PC-9 (cell line): ENCODE measurements at regions not wholly inside any gene's neighbourhood (a gene's known extent, or its start where the extent isn't known, plus 50 kb on each side); places are given as distances from the start of the nearest gene placed in this dataset.

ENCODE experiments used
- BruUV-seq: library from RNA; stranded (reverse); fragments of 400-500 nt; replicated peaks from 2 replicates; lab custom pipeline; 2021; lab: Mats Ljungman, UMichigan
- CTCF ChIA-PET: fragments of 300-600 bp; sonication (Branson Sonifier 250); formaldehyde crosslinking; loops from one replicate; lab custom pipeline; 2022; ENCODE audit warnings: antibody characterized with exemption; lab: Charles Lee
- POLR2A ChIA-PET: fragments of 300-600 bp; sonication (Branson Sonifier 250); formaldehyde crosslinking; loops from one replicate; lab custom pipeline; 2022; ENCODE audit warnings: antibody characterized with exemption; ENCODE audit not compliant: unreplicated experiment; lab: Charles Lee
- DNase-seq, 2 experiments: peaks; one replicate each; pipeline versions ENCODE4 v3.0.0 to v3.0.0-alpha.2; 2015 to 2022; ENCODE audit warnings: mixed read lengths in 1 of 2
- H2AFZ ChIP-seq: fragments of 200-600 bp; sonication (generic); 2 replicates; pipeline ENCODE4 v1.8.1; 2017; ENCODE audit warnings: antibody characterized with exemption
- H3F3A ChIP-seq: fragments of 200-600 bp; sonication (generic); 2 replicates; pipeline ENCODE4 v1.8.1; 2017; ENCODE audit warnings: antibody characterized with exemption, mild to moderate bottlenecking, low read depth; ENCODE audit not compliant: insufficient read depth
- H3K27ac ChIP-seq: fragments of 200-600 bp; sonication (generic); 2 replicates; pipeline ENCODE4 v1.6.1; 2016; ENCODE audit warnings: mixed run types
- H3K27me3 ChIP-seq: fragments of 200-600 bp; sonication (generic); 2 replicates; pipeline ENCODE4 v1.6.1; 2016; ENCODE audit warnings: low read depth, mixed run types; ENCODE audit not compliant: insufficient read depth
- H3K36me3 ChIP-seq: fragments of 200-600 bp; sonication (generic); 2 replicates; pipeline ENCODE4 v1.6.1; 2016; ENCODE audit warnings: low read depth, mixed run types
- H3K4me1 ChIP-seq: fragments of 200-600 bp; sonication (generic); replicated peaks from 2 replicates; pipeline ENCODE4 v1.6.1; 2016; ENCODE audit warnings: mixed run types; ENCODE audit not compliant: insufficient read depth
- H3K4me2 ChIP-seq: fragments of 200-600 bp; sonication (generic); 2 replicates; pipeline ENCODE4 v1.6.1; 2017; ENCODE audit warnings: mixed run types
- H3K4me3 ChIP-seq: fragments of 200-600 bp; sonication (generic); 2 replicates; pipeline ENCODE4 v1.6.1; 2016; ENCODE audit warnings: mixed run types
- H3K79me2 ChIP-seq: fragments of 200-600 bp; sonication (generic); 2 replicates; pipeline ENCODE4 v1.6.1; 2017; ENCODE audit warnings: low read depth, mixed run types
- H3K9me2 ChIP-seq: fragments of 200-600 bp; sonication (generic); 2 replicates; pipeline ENCODE4 v1.8.1; 2017; ENCODE audit warnings: mild to moderate bottlenecking; ENCODE audit not compliant: insufficient read depth
- H3K9me3 ChIP-seq: fragments of 200-600 bp; sonication (generic); 2 replicates; pipeline ENCODE4 v1.8.1; 2016; ENCODE audit warnings: low read depth; ENCODE audit not compliant: insufficient read depth
- H4K20me1 ChIP-seq: fragments of 200-600 bp; sonication (generic); 2 replicates; pipeline ENCODE4 v1.8.1; 2017; ENCODE audit not compliant: insufficient read depth
- CTCF ChIP-seq: fragments of 200-600 bp; sonication (generic); conservative IDR thresholded peaks from 2 replicates; pipeline ENCODE4 v1.6.1; 2017; ENCODE audit warnings: mixed run types, antibody characterized with exemption, mild to moderate bottlenecking, moderate library complexity
- EZH2 ChIP-seq: fragments of 200-600 bp; sonication (generic); IDR thresholded peaks from 2 replicates; pipeline ENCODE4 v1.8.0; 2017; ENCODE audit warnings: antibody characterized with exemption, low read depth
- intact Hi-C: fragments of 100-400 bp; cut with micrococcal nuclease; formaldehyde crosslinking; loops from one replicate; pipeline ENCODE4 v1.10.0; 2022; ENCODE audit not compliant: unreplicated experiment

GRCh38 chr18:77762642-77763041 is 513.0 kb downstream of the GALR1 start:
- POLR2A ChIA-PET: no interaction called here
- no peak overlapping the region for H3K4me3 ChIP-seq
- BruUV-seq: no TSS peak
- no peaks in the 10 kb centered on the region for H3K9me3 ChIP-seq
- no peak overlapping the region for H3K4me2 ChIP-seq
- H3K27ac ChIP-seq: no peak overlapping the region
- H4K20me1 ChIP-seq: no peaks in the 10 kb centered on the region
- no peak for DNase-seq
- H3F3A ChIP-seq: no peaks in the 10 kb centered on the region
- H3K9me2 ChIP-seq: no peaks in the 10 kb centered on the region
- no peaks in the 10 kb centered on the region for H3K79me2 ChIP-seq
- no peaks in the 10 kb centered on the region for H3K4me1 ChIP-seq
- H3K36me3 ChIP-seq: no peaks in the 10 kb centered on the region
- no peak overlapping the region for H2AFZ ChIP-seq
- peaks cover 32% of the 10 kb centered on the region for H3K27me3 ChIP-seq
- CTCF ChIA-PET: no interaction called here
- intact Hi-C loops: no loop called here
- no peak for TF ChIP-seq EZH2
- TF ChIP-seq CTCF: no peak

GRCh38 chr18:77763530-77764145 is 514.0 kb downstream of the GALR1 start:
- CTCF ChIA-PET: no interaction called here
- no peaks in the 10 kb centered on the region for H3K9me3 ChIP-seq
- no peaks in the 10 kb centered on the region for H3K36me3 ChIP-seq
- H3F3A ChIP-seq: no peaks in the 10 kb centered on the region
- no peak overlapping the region for H2AFZ ChIP-seq
- no TSS peak for BruUV-seq
- no peaks in the 10 kb centered on the region for H3K9me2 ChIP-seq
- no peaks in the 10 kb centered on the region for H3K4me1 ChIP-seq
- DNase-seq: no peak
- intact Hi-C loops: no loop called here
- H3K4me3 ChIP-seq: no peak overlapping the region
- POLR2A ChIA-PET: no interaction called here
- H3K4me2 ChIP-seq: no peak overlapping the region
- TF ChIP-seq EZH2 (no peak), CTCF (no peak)
- no peaks in the 10 kb centered on the region for H4K20me1 ChIP-seq
- H3K79me2 ChIP-seq: no peaks in the 10 kb centered on the region
- no peak overlapping the region for H3K27ac ChIP-seq
- H3K27me3 ChIP-seq: peaks cover 29% of the 10 kb centered on the region

GRCh38 chr18:77765468-77765867 is 515.8 kb downstream of the GALR1 start:
- no peak overlapping the region for H2AFZ ChIP-seq
- no peaks in the 10 kb centered on the region for H3K4me1 ChIP-seq
- no peaks in the 10 kb centered on the region for H4K20me1 ChIP-seq
- H3K27me3 ChIP-seq: peaks cover 19% of the 10 kb centered on the region
- no TSS peak for BruUV-seq
- ChIA-PET POLR2A (no interaction called here), CTCF (no interaction called here)
- H3K9me2 ChIP-seq: no peaks in the 10 kb centered on the region
- intact Hi-C loops: no loop called here
- H3F3A ChIP-seq: no peaks in the 10 kb centered on the region
- DNase-seq: peak in 1 of 2 experiments; percentile 13
- no peak overlapping the region for H3K4me2 ChIP-seq
- no peak overlapping the region for H3K4me3 ChIP-seq
- no peaks in the 10 kb centered on the region for H3K36me3 ChIP-seq
- no peaks in the 10 kb centered on the region for H3K79me2 ChIP-seq
- no peaks in the 10 kb centered on the region for H3K9me3 ChIP-seq
- TF ChIP-seq EZH2 (no peak), CTCF (peak; percentile 51)
- no peak overlapping the region for H3K27ac ChIP-seq
